H9 (cell line): ENCODE measurements at regions not wholly inside any gene's neighbourhood (a gene's known extent, or its start where the extent isn't known, plus 50 kb on each side); places are given as distances from the start of the nearest gene placed in this dataset.

ENCODE experiments used
- DNase-seq: peaks from one replicate; pipeline ENCODE4 v3.0.0-alpha.2; 2017
- H2AFZ ChIP-seq: one replicate; pipeline ENCODE4 v1.6.1; 2013; ENCODE audit warnings: mild to moderate bottlenecking, low read length, control low read depth, moderate library complexity
- H2AK5ac ChIP-seq: 2 replicates; pipeline ENCODE4 v1.6.1; 2013; ENCODE audit warnings: low read length, control low read depth, mixed read lengths; ENCODE audit not compliant: insufficient read length
- H2BK120ac ChIP-seq: one replicate; pipeline ENCODE4 v1.6.1; 2013; ENCODE audit warnings: low read depth, mild to moderate bottlenecking, low read length, control low read depth, inconsistent platforms; ENCODE audit not compliant: poor library complexity, severe bottlenecking
- H2BK12ac ChIP-seq: 2 replicates; pipeline ENCODE4 v1.6.1; 2013; ENCODE audit warnings: low read length, control low read depth, mixed read lengths, low read depth; ENCODE audit not compliant: insufficient read length
- H2BK15ac ChIP-seq: 2 replicates; pipeline ENCODE4 v1.6.1; 2013; ENCODE audit warnings: low read depth, low read length, control low read depth
- H2BK20ac ChIP-seq: one replicate; pipeline ENCODE4 v1.6.1; 2013; ENCODE audit warnings: low read depth, mild to moderate bottlenecking, low read length, control low read depth, inconsistent platforms; ENCODE audit not compliant: poor library complexity, severe bottlenecking
- H2BK5ac ChIP-seq: 2 replicates; pipeline ENCODE4 v1.6.1; 2013; ENCODE audit warnings: low read length, control low read depth, mixed read lengths; ENCODE audit not compliant: insufficient read length
- H3K14ac ChIP-seq: 2 replicates; pipeline ENCODE4 v1.6.1; 2013; ENCODE audit warnings: low read length, control low read depth; ENCODE audit not compliant: insufficient read depth
- H3K18ac ChIP-seq: 2 replicates; pipeline ENCODE4 v1.6.1; 2013; ENCODE audit warnings: low read depth, mild to moderate bottlenecking, mixed read lengths, low read length, control low read depth; ENCODE audit not compliant: insufficient read length
- H3K23ac ChIP-seq: 2 replicates; pipeline ENCODE4 v1.6.1; 2013; ENCODE audit warnings: low read length, control low read depth, mixed read lengths, low read depth; ENCODE audit not compliant: insufficient read length
- H3K23me2 ChIP-seq: 2 replicates; pipeline ENCODE4 v1.6.1; 2013; ENCODE audit warnings: low read depth, mild to moderate bottlenecking, mixed read lengths, low read length, control low read depth; ENCODE audit not compliant: insufficient read length, poor library complexity, severe bottlenecking
- H3K27ac ChIP-seq: 2 replicates; pipeline ENCODE4 v1.5.1; 2013; ENCODE audit warnings: low read length, control low read depth, mixed read lengths, low read depth; ENCODE audit not compliant: insufficient read length
- H3K27me3 ChIP-seq: 2 replicates; pipeline ENCODE4 v1.6.1; 2013; ENCODE audit warnings: low read length, control low read depth, inconsistent platforms; ENCODE audit not compliant: insufficient read depth
- H3K4ac ChIP-seq: 2 replicates; pipeline ENCODE4 v1.6.1; 2013; ENCODE audit warnings: low read depth, mild to moderate bottlenecking, control low read depth, inconsistent platforms, low read length, moderate library complexity
- H3K4me1 ChIP-seq: 2 replicates; pipeline ENCODE4 v1.6.1; 2013; ENCODE audit warnings: low read length, control low read depth, inconsistent platforms; ENCODE audit not compliant: insufficient read depth
- H3K4me2 ChIP-seq: 2 replicates; pipeline ENCODE4 v1.6.1; 2013; ENCODE audit warnings: low read length, control low read depth, mixed read lengths; ENCODE audit not compliant: insufficient read length, insufficient read depth
- H3K56ac ChIP-seq: 2 replicates; pipeline ENCODE4 v1.6.1; 2013; ENCODE audit warnings: low read depth, mild to moderate bottlenecking, mixed read lengths, low read length, control low read depth; ENCODE audit not compliant: insufficient read length
- H3K79me1 ChIP-seq: 2 replicates; pipeline ENCODE4 v1.6.1; 2013; ENCODE audit warnings: low read depth, mild to moderate bottlenecking, moderate library complexity, low read length, control low read depth, inconsistent platforms; ENCODE audit not compliant: insufficient read depth, poor library complexity, severe bottlenecking
- H3K79me2 ChIP-seq: 2 replicates; pipeline ENCODE4 v1.6.1; 2013; ENCODE audit warnings: low read length, control low read depth, inconsistent platforms; ENCODE audit not compliant: insufficient read depth
- H3K9ac ChIP-seq: 2 replicates; pipeline ENCODE4 v1.6.1; 2013; ENCODE audit warnings: low read length, control low read depth, mixed read lengths; ENCODE audit not compliant: insufficient read length; ENCODE audit errors: extremely low read depth
- H3K9me3 ChIP-seq: one replicate; pipeline ENCODE4 v1.6.1; 2013; ENCODE audit warnings: low read depth, low read length, inconsistent platforms; ENCODE audit not compliant: control insufficient read depth
- H3T11ph ChIP-seq: one replicate; pipeline ENCODE4 v1.6.1; 2013; ENCODE audit warnings: mild to moderate bottlenecking, low read length, control low read depth, inconsistent platforms
- H4K20me1 ChIP-seq: one replicate; pipeline ENCODE4 v1.6.1; 2013; ENCODE audit not compliant: control insufficient read depth, insufficient read length, insufficient read depth
- H4K5ac ChIP-seq: 2 replicates; pipeline ENCODE4 v1.6.1; 2013; ENCODE audit warnings: low read depth, mild to moderate bottlenecking, mixed read lengths, low read length, control low read depth; ENCODE audit not compliant: insufficient read length
- H4K8ac ChIP-seq: replicated peaks from 2 replicates; pipeline ENCODE4 v1.6.1; 2013; ENCODE audit warnings: low read length, control low read depth, mixed read lengths, low read depth; ENCODE audit not compliant: insufficient read length
- H4K91ac ChIP-seq: 2 replicates; pipeline ENCODE4 v1.6.1; 2013; ENCODE audit warnings: low read depth, mild to moderate bottlenecking, moderate library complexity, mixed read lengths, low read length, control low read depth; ENCODE audit not compliant: insufficient read length
- H3K27ac Mint-ChIP-seq, 3 experiments: 2 replicates in 2 of 3; 3 replicates in 1 of 3; pipeline ENCODE4 v1.8.0; 2020 to 2021; ENCODE audit warnings: mixed read lengths in 3 of 3, mild to moderate bottlenecking in 1 of 3, moderate library complexity in 1 of 3
- H3K27me3 Mint-ChIP-seq: 2 replicates; pipeline ENCODE4 v1.8.0; 2021; ENCODE audit warnings: low read depth, mild to moderate bottlenecking, moderate library complexity, mixed read lengths
- H3K36me3 Mint-ChIP-seq, 3 experiments: 2 replicates in 2 of 3; 3 replicates in 1 of 3; pipeline ENCODE4 v1.8.0; 2020 to 2021; ENCODE audit warnings: low read depth in 3 of 3, mixed read lengths in 3 of 3; ENCODE audit not compliant: insufficient read depth in 1 of 3
- H3K4me1 Mint-ChIP-seq, 2 experiments: 2 replicates each; pipeline ENCODE4 v1.8.0; 2020; ENCODE audit warnings: mixed read lengths in 2 of 2
- H3K4me3 Mint-ChIP-seq, 2 experiments: 2 replicates in 1 of 2; 3 replicates in 1 of 2; pipeline ENCODE4 v1.8.0; 2020 to 2021; ENCODE audit warnings: mild to moderate bottlenecking in 2 of 2, mixed read lengths in 2 of 2, moderate library complexity in 1 of 2
- H3K9me3 Mint-ChIP-seq, 2 experiments: 2 replicates in 1 of 2; 3 replicates in 1 of 2; pipeline ENCODE4 v1.8.0; 2020; ENCODE audit warnings: mild to moderate bottlenecking in 2 of 2, mixed read lengths in 2 of 2, moderate library complexity in 1 of 2
- WGBS: extraction: QIAGEN DNeasy Blood & Tissue Kit; methylation state at CpG from one replicate; pipeline ENCODE4 v1.1.7; 2013; ENCODE audit warnings: missing lambda C conversion rate, low lambda C conversion rate, mixed read lengths; ENCODE audit not compliant: insufficient read length; ENCODE audit errors: extremely low coverage; 5-methylcytosine and 5-hydroxymethylcytosine counted together
- TF ChIP-seq, protein P1 (sequence below): fragments of 200-600 bp; sonication (generic); conservative IDR thresholded peaks from 3 replicates; pipeline ENCODE4 v1.8.0; 2021; ENCODE audit warnings: antibody characterized with exemption, mild to moderate bottlenecking

DNA sequence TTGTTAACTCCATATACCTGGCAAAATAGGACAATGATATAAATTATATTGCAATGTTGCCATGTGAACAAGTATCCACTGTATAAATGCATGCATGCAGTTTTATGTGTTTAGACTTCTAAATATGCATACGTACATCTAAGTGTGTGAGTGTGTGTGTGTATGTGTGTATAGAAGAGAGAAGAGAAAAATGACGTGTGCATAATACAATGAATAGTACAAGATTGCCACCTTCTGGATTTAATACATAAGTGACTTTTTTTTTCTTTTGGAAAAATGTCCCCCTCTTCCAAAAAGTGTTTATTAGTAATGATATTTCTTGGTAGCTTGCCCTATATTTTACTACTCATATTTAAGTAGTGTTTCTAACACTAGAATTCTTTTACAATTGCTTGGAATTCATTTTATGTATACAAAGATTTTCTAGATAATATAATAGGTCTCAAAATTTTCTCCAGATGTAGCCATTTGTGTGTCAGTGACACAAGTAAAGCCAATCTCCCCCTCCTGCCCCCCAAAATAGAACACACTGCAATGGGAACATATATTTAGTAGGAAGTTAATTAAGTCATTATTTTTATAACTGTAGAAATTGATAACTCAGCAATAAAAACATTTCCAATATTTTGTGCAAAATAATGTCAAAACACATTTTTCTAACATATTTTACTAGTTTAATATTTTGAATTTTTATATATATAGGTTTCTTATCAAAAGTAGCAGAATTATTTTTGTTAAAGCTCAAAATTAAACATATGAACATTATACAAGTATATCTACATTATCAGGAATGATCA lies 783.3 kb upstream of the ATXN8OS start:
- Histone ChIP-seq H4K8ac (no peak overlapping the region), H3K79me2 (no peaks in the 10 kb centered on the region), H2BK5ac (no peak overlapping the region), H3K18ac (no peak overlapping the region), H3K9ac (no peak overlapping the region), H3K79me1 (no peaks in the 10 kb centered on the region), H3K14ac (no peak overlapping the region), H2BK12ac (no peak overlapping the region), H4K5ac (no peak overlapping the region), H2BK20ac (no peak overlapping the region), H3K9me3 (no peaks in the 10 kb centered on the region), H3T11ph (no peak overlapping the region), H2BK15ac (no peak overlapping the region), H4K91ac (no peak overlapping the region), H3K4ac (no peak overlapping the region), H3K56ac (no peak overlapping the region), H3K4me2 (no peak overlapping the region), H2AK5ac (no peak overlapping the region), H3K4me1 (0 out of 2 replicates have a peak, but pooled peaks cover 2% of the 10 kb centered on the region), H2BK120ac (no peak overlapping the region), H3K23ac (no peak overlapping the region), H3K27me3 (no peaks in the 10 kb centered on the region), H3K23me2 (no peaks in the 10 kb centered on the region), H3K27ac (no peak overlapping the region), H4K20me1 (no peaks in the 10 kb centered on the region), H2AFZ (no peak overlapping the region)
- H3K4me3 Mint-ChIP-seq = no peak overlapping the region
- no peaks in the 10 kb centered on the region for H3K27me3 Mint-ChIP-seq
- TF ChIP-seq, protein P1, sequence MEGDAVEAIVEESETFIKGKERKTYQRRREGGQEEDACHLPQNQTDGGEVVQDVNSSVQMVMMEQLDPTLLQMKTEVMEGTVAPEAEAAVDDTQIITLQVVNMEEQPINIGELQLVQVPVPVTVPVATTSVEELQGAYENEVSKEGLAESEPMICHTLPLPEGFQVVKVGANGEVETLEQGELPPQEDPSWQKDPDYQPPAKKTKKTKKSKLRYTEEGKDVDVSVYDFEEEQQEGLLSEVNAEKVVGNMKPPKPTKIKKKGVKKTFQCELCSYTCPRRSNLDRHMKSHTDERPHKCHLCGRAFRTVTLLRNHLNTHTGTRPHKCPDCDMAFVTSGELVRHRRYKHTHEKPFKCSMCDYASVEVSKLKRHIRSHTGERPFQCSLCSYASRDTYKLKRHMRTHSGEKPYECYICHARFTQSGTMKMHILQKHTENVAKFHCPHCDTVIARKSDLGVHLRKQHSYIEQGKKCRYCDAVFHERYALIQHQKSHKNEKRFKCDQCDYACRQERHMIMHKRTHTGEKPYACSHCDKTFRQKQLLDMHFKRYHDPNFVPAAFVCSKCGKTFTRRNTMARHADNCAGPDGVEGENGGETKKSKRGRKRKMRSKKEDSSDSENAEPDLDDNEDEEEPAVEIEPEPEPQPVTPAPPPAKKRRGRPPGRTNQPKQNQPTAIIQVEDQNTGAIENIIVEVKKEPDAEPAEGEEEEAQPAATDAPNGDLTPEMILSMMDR = peak; percentile 57; the same call in 2 of the 3 replicates
- H3K9me3 Mint-ChIP-seq = no peaks in the 10 kb centered on the region
- DNase-seq = no peak
- peaks cover 0 to 6% of the 10 kb centered on the region in 2 experiments; a peak in 2 of 4 replicates for H3K4me1 Mint-ChIP-seq
- WGBS = no CpG with 5 or more reads among the region's 2 CpGs
- no peak overlapping the region for H3K27ac Mint-ChIP-seq
- H3K36me3 Mint-ChIP-seq = no peaks in the 10 kb centered on the region; a peak in 1 of 7 replicates
